ENCODE measurements at regions not wholly inside any gene's neighbourhood (a gene's known extent, or its start where the extent isn't known, plus 50 kb on each side); places are given as distances from the start of the nearest gene placed in this dataset.

GRCh38 chr11:80097146-80097545, 656.3 kb upstream of the TENM4 start (continued):
- TF ChIP-seq ATF2 (IDR thresholded peaks at IDR 0.05; ENCODE audit: low read length) (no peak), FOSL1 (IDR thresholded peaks at IDR 0.05; ENCODE audit: insufficient read depth, low read depth, low read length) (no peak), CTCF (IDR thresholded peaks at IDR 0.05; ENCODE audit: control extremely low read depth in 1 of 3, insufficient read depth in 1 of 3, low read depth in 1 of 3, low read length in 3 of 3) (no peak), ASH2L (IDR thresholded peaks at IDR 0.05; ENCODE audit: low read length) (no peak)

All from H1 (cell line).